ENCODE measurements at regions not wholly inside any gene's neighbourhood (a gene's known extent, or its start where the extent isn't known, plus 50 kb on each side); places are given as distances from the start of the nearest gene placed in this dataset.

- no peak for TF ChIP-seq ZNF425 (CRISPR knock-in tag; conservative IDR thresholded peaks at IDR 0.05)
- TF ChIP-seq ZNF219 (CRISPR knock-in tag; IDR thresholded peaks at IDR 0.05; ENCODE audit: borderline replicate concordance) = no peak
Measured at GRCh38 chr10:15430969-15431771, 60.1 kb upstream of the FAM171A1 start (continued).

GRCh38 chr10:15428681-15429080, 57.6 kb upstream of the FAM171A1 start:
- no peaks in the 10 kb centered on the region for H3K4me1 Mint-ChIP-seq
- CTCF ChIA-PET = interaction anchor here (0.6 to 2.4 kb wide), 5 partner anchors 10 to 607 kb away, joined by 3 to 10 read pairs (median 8); partner anchors contain the start of gene ITGA8
- TF ChIP-seq E2F1 (CRISPR knock-in tag; IDR thresholded peaks at IDR 0.05) = no peak
- TF ChIP-seq HMGA2 (CRISPR knock-in tag; IDR thresholded peaks at IDR 0.05) = no peak
- TF ChIP-seq GTF2I (CRISPR knock-in tag; conservative IDR thresholded peaks at IDR 0.05) = no peak
- no peak for TF ChIP-seq NFATC4 (CRISPR knock-in tag; IDR thresholded peaks at IDR 0.05)
- TF ChIP-seq FOXP4 (CRISPR knock-in tag; IDR thresholded peaks at IDR 0.05) = no peak
- TF ChIP-seq STAT6 (CRISPR knock-in tag; conservative IDR thresholded peaks at IDR 0.05; ENCODE audit: low read depth) = no peak
- no peak for TF ChIP-seq ZNF281 (CRISPR knock-in tag; IDR thresholded peaks at IDR 0.05)
- TF ChIP-seq ATF6 (CRISPR knock-in tag; IDR thresholded peaks at IDR 0.05) = no peak
- DNase-seq (ENCODE audit: low spot score) = no peak
- no peak for ATAC-seq
- H3K27me3 Mint-ChIP-seq (ENCODE audit: low read depth) = no peaks in the 10 kb centered on the region
- H3K27ac Mint-ChIP-seq = no peak overlapping the region
- H3K4me3 Mint-ChIP-seq = no peak overlapping the region
- no peaks in the 10 kb centered on the region for H3K36me3 Mint-ChIP-seq
- H3K9me3 Mint-ChIP-seq = no peaks in the 10 kb centered on the region
- POLR2A ChIA-PET = interaction anchor here (0.6 kb wide), 1 partner anchor 1978 kb away, joined by 3 read pairs; no protein-coding TSS in a partner anchor
